Uterus (tissue), 3 donors: ENCODE measurements at regions not wholly inside any gene's neighbourhood (a gene's known extent, or its start where the extent isn't known, plus 50 kb on each side); places are given as distances from the start of the nearest gene placed in this dataset.
A peak's percentile ranks its signal among the peaks of the same experiment; 100 is the strongest.

Experiments used
- DNase-seq, 2 donors: peaks; one replicate each; pipeline ENCODE4 v3.0.0-alpha.2; 2019 to 2020
- H3K27ac ChIP-seq, 2 donors: fragments of 200-600 bp; sonication (generic); 1 replicate in 1 of 2; 2 replicates in 1 of 2; pipeline ENCODE4 v1.5.1; 2016 to 2018
- H3K27me3 ChIP-seq, 2 donors: fragments of 200-600 bp; sonication (generic); one replicate each; pipeline ENCODE4 v1.5.1; 2018 to 2019; ENCODE audit warnings: control low read depth in 1 of 2
- H3K36me3 ChIP-seq, 2 donors: fragments of 200-600 bp; sonication (generic); one replicate each; pipeline ENCODE4 v1.5.1; 2019; ENCODE audit warnings: control low read depth in 1 of 2
- H3K4me1 ChIP-seq, 2 donors: fragments of 200-600 bp; sonication (generic); one replicate each; pipeline ENCODE4 v1.5.1; 2018 to 2019; ENCODE audit warnings: control low read depth in 1 of 2
- H3K4me3 ChIP-seq, 2 donors: fragments of 200-600 bp; sonication (generic); 1 replicate in 1 of 2; 2 replicates in 1 of 2; pipeline ENCODE4 v1.5.1; 2018 to 2019; ENCODE audit warnings: mild to moderate bottlenecking in 1 of 2
- H3K9me3 ChIP-seq, 2 donors: fragments of 200-600 bp; sonication (generic); one replicate each; pipeline ENCODE4 v1.5.1; 2019; ENCODE audit warnings: control low read depth in 1 of 2
- POLR2A ChIP-seq, 2 donors: fragments of 450-650 bp; IDR thresholded peaks; one replicate each; pipeline ENCODE4 v1.6.1; 2016; ENCODE audit warnings: antibody characterized with exemption in 2 of 2, mild to moderate bottlenecking in 1 of 2, moderate library complexity in 1 of 2
- intact Hi-C: fragments of 100-400 bp; cut with DNase I; formaldehyde crosslinking; loops from one replicate; pipeline ENCODE4 v1.15.1; 2023; ENCODE audit warnings: low total_unique reads
- TF ChIP-seq, protein P1 (sequence below), 4 experiments: fragments of 200-600 bp in 2 of 4; fragments of 450-650 bp in 2 of 4; sonication (generic) in 2 of 4; IDR thresholded peaks; one replicate each; pipeline ENCODE4 v1.5.1; 2016 to 2019; ENCODE audit warnings: antibody characterized with exemption in 4 of 4, mild to moderate bottlenecking in 2 of 4, moderate library complexity in 1 of 4
- donor health status: DM: yes; HTN: yes; CAD: no.

- H3K27ac ChIP-seq = no peak overlapping the region
- no peaks in the 10 kb centered on the region for H3K36me3 ChIP-seq
- peaks cover 0 to 2% of the 10 kb centered on the region in 2 donors for H3K4me1 ChIP-seq
- H3K4me3 ChIP-seq = no peak overlapping the region
- no peaks in the 10 kb centered on the region for H3K27me3 ChIP-seq
- TF ChIP-seq, protein P1, sequence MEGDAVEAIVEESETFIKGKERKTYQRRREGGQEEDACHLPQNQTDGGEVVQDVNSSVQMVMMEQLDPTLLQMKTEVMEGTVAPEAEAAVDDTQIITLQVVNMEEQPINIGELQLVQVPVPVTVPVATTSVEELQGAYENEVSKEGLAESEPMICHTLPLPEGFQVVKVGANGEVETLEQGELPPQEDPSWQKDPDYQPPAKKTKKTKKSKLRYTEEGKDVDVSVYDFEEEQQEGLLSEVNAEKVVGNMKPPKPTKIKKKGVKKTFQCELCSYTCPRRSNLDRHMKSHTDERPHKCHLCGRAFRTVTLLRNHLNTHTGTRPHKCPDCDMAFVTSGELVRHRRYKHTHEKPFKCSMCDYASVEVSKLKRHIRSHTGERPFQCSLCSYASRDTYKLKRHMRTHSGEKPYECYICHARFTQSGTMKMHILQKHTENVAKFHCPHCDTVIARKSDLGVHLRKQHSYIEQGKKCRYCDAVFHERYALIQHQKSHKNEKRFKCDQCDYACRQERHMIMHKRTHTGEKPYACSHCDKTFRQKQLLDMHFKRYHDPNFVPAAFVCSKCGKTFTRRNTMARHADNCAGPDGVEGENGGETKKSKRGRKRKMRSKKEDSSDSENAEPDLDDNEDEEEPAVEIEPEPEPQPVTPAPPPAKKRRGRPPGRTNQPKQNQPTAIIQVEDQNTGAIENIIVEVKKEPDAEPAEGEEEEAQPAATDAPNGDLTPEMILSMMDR (IDR thresholded peaks at IDR 0.05) = no peak
- no peak for TF ChIP-seq POLR2A (IDR thresholded peaks at IDR 0.05)
- DNase-seq = no peak
- H3K9me3 ChIP-seq = no peaks in the 10 kb centered on the region
- intact Hi-C loops = no loop called here
These were observed 239.9 kb downstream of the ZNF516 start for GRCh38 chr18:76255070-76255683.

- peaks cover 0 to 2% of the 10 kb centered on the region in 2 donors for H3K4me1 ChIP-seq
- intact Hi-C loops = no loop called here
- H3K36me3 ChIP-seq = no peaks in the 10 kb centered on the region
- H3K4me3 ChIP-seq = no peak overlapping the region
- no peak overlapping the region for H3K27ac ChIP-seq
- H3K9me3 ChIP-seq = no peaks in the 10 kb centered on the region
- H3K27me3 ChIP-seq = no peaks in the 10 kb centered on the region
- TF ChIP-seq, protein P1 (IDR thresholded peaks at IDR 0.05) = peak in 1 of 4 experiments; percentile 7
- TF ChIP-seq POLR2A (IDR thresholded peaks at IDR 0.05) = no peak
- DNase-seq = no peak
These were observed 242.2 kb downstream of the ZNF516 start for GRCh38 chr18:76252880-76253279.

- Histone ChIP-seq H3K4me1 (peaks cover 0 to 2% of the 10 kb centered on the region in 2 donors), H3K4me3 (no peak overlapping the region), H3K9me3 (no peaks in the 10 kb centered on the region), H3K36me3 (no peaks in the 10 kb centered on the region), H3K27me3 (no peaks in the 10 kb centered on the region), H3K27ac (no peak overlapping the region)
- no peak for TF ChIP-seq POLR2A (IDR thresholded peaks at IDR 0.05)
- TF ChIP-seq, protein P1 (IDR thresholded peaks at IDR 0.05) = no peak
- no peak for DNase-seq
- intact Hi-C loops = no loop called here
These were observed 242.9 kb downstream of the ZNF516 start for GRCh38 chr18:76252139-76252538.

GRCh38 chr18:76251691-76252090 is 243.4 kb downstream of the ZNF516 start:
- H3K9me3 ChIP-seq = no peaks in the 10 kb centered on the region
- no peak for DNase-seq
- H3K36me3 ChIP-seq = no peaks in the 10 kb centered on the region
- H3K4me3 ChIP-seq = no peak overlapping the region
- H3K27ac ChIP-seq = no peak overlapping the region
- H3K4me1 ChIP-seq = peaks cover 0 to 1% of the 10 kb centered on the region in 2 donors
- no peaks in the 10 kb centered on the region for H3K27me3 ChIP-seq
- TF ChIP-seq, protein P1 (IDR thresholded peaks at IDR 0.05) = no peak
- no peak for TF ChIP-seq POLR2A (IDR thresholded peaks at IDR 0.05)
- intact Hi-C loops = no loop called here

DNA sequence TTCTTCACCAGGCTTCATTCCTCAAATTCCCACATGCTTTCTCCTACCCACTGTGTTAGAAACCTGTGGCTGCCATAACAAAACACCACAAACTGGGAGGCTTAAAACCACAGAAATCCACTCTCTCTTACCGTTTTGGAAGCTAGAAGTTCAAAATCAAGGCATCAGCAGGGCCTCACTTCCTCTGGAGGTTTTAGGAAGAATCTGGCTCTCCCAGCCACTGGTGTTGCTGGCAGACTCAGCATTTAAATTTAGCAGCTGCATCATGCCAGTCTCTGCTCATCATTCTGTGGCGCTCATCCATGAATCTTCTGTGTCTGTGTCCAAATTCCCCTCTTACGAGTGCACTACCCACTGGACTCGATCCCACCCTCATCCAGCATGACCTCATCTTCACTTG is 248.5 kb downstream of the ZNF516 start:
- no peaks in the 10 kb centered on the region for H3K27me3 ChIP-seq
- intact Hi-C loops = no loop called here
- no peak overlapping the region for H3K27ac ChIP-seq
- no peaks in the 10 kb centered on the region for H3K36me3 ChIP-seq
- no peak for DNase-seq
- no peaks in the 10 kb centered on the region for H3K4me1 ChIP-seq
- no peak overlapping the region for H3K4me3 ChIP-seq
- no peak for TF ChIP-seq POLR2A (IDR thresholded peaks at IDR 0.05)
- TF ChIP-seq, protein P1 (IDR thresholded peaks at IDR 0.05) = no peak
- H3K9me3 ChIP-seq = no peaks in the 10 kb centered on the region
